Mesenchymal stem cell (in vitro differentiated cells and primary cell): ENCODE measurements at regions not wholly inside any gene's neighbourhood (a gene's known extent, or its start where the extent isn't known, plus 50 kb on each side); places are given as distances from the start of the nearest gene placed in this dataset.

ENCODE experiments used
- DNase-seq: peaks from one replicate; pipeline ENCODE4 v3.0.0-alpha.2; 2013
- H2AFZ ChIP-seq: one replicate; pipeline ENCODE4 v1.6.1; 2013; ENCODE audit warnings: low read depth, mild to moderate bottlenecking, control low read depth, inconsistent platforms, low read length, moderate library complexity
- H2AK5ac ChIP-seq: 2 replicates; pipeline ENCODE4 v1.6.1; 2013; ENCODE audit warnings: low read length, moderate library complexity, mild to moderate bottlenecking, inconsistent platforms; ENCODE audit not compliant: severe bottlenecking
- H2BK120ac ChIP-seq: one replicate; pipeline ENCODE4 v1.6.1; 2013; ENCODE audit warnings: low read depth, mild to moderate bottlenecking, inconsistent platforms, low read length, moderate library complexity
- H2BK12ac ChIP-seq, 2 experiments: one replicate each; pipeline ENCODE4 v1.6.1; 2013; ENCODE audit warnings: inconsistent platforms in 2 of 2, low read length in 2 of 2, mild to moderate bottlenecking in 2 of 2, moderate library complexity in 2 of 2, control low read depth in 1 of 2
- H2BK15ac ChIP-seq: one replicate; pipeline ENCODE4 v1.6.1; 2013; ENCODE audit warnings: mild to moderate bottlenecking, low read depth, inconsistent platforms; ENCODE audit not compliant: poor library complexity, severe bottlenecking
- H2BK5ac ChIP-seq: 2 replicates; pipeline ENCODE4 v1.6.1; 2013; ENCODE audit warnings: low read depth, mild to moderate bottlenecking, low read length, control low read depth, inconsistent platforms; ENCODE audit not compliant: poor library complexity, severe bottlenecking
- H3K14ac ChIP-seq, 2 experiments: one replicate each; pipeline ENCODE4 v1.6.1; 2013; ENCODE audit warnings: inconsistent platforms in 2 of 2, low read length in 2 of 2, control low read depth in 1 of 2, mild to moderate bottlenecking in 1 of 2, moderate library complexity in 1 of 2
- H3K18ac ChIP-seq, 2 experiments: one replicate each; pipeline ENCODE4 v1.6.1; 2013; ENCODE audit warnings: inconsistent platforms in 2 of 2, low read length in 2 of 2, control low read depth in 1 of 2, low read depth in 1 of 2, mild to moderate bottlenecking in 1 of 2
- H3K23ac ChIP-seq, 2 experiments: one replicate each; pipeline ENCODE4 v1.6.1; 2013; ENCODE audit warnings: inconsistent platforms in 2 of 2, low read length in 2 of 2, mild to moderate bottlenecking in 2 of 2, moderate library complexity in 2 of 2, control low read depth in 1 of 2
- H3K27ac ChIP-seq: 2 replicates; pipeline ENCODE4 v1.5.1; 2013; ENCODE audit warnings: mild to moderate bottlenecking, moderate library complexity, low read length, control low read depth, inconsistent platforms; ENCODE audit not compliant: poor library complexity, severe bottlenecking
- H3K27me3 ChIP-seq, 2 experiments: 2 replicates each; pipeline versions ENCODE4 v1.6.1 to v1.7.0; 2013; ENCODE audit warnings: low read length in 2 of 2, mild to moderate bottlenecking in 2 of 2, moderate library complexity in 2 of 2, control low read depth in 1 of 2, inconsistent platforms in 1 of 2; ENCODE audit not compliant: control insufficient read depth in 1 of 2, insufficient read depth in 1 of 2
- H3K36me3 ChIP-seq, 2 experiments: 2 replicates each; pipeline versions ENCODE4 v1.6.1 to v1.7.0; 2013; ENCODE audit warnings: low read length in 2 of 2, control low read depth in 1 of 2, inconsistent platforms in 1 of 2, low read depth in 1 of 2, mild to moderate bottlenecking in 1 of 2; ENCODE audit not compliant: insufficient read depth in 2 of 2, control insufficient read depth in 1 of 2
- H3K4ac ChIP-seq, 2 experiments: one replicate each; pipeline ENCODE4 v1.6.1; 2013; ENCODE audit warnings: inconsistent platforms in 2 of 2, low read length in 2 of 2, mild to moderate bottlenecking in 2 of 2, moderate library complexity in 2 of 2, control low read depth in 1 of 2, low read depth in 1 of 2
- H3K4me1 ChIP-seq: 2 replicates; pipeline ENCODE4 v1.6.1; 2013; ENCODE audit warnings: low read depth, low read length, control low read depth; ENCODE audit not compliant: control insufficient read depth, insufficient read depth
- H3K4me2 ChIP-seq: 2 replicates; pipeline ENCODE4 v1.6.1; 2013; ENCODE audit warnings: low read length, mild to moderate bottlenecking, inconsistent platforms; ENCODE audit not compliant: poor library complexity, severe bottlenecking
- H3K4me3 ChIP-seq, 2 experiments: 2 replicates each; pipeline versions ENCODE4 v1.5.1 to v1.7.0; 2013; ENCODE audit warnings: low read length in 2 of 2, mild to moderate bottlenecking in 2 of 2, control low read depth in 1 of 2, low read depth in 1 of 2; ENCODE audit not compliant: insufficient read depth in 1 of 2
- H3K79me1 ChIP-seq: replicated peaks from 2 replicates; pipeline ENCODE4 v1.6.1; 2013; ENCODE audit warnings: mild to moderate bottlenecking, control low read depth, low read length, inconsistent platforms; ENCODE audit not compliant: poor library complexity, severe bottlenecking
- H3K9ac ChIP-seq: 2 replicates; pipeline ENCODE4 v1.7.0; 2013; ENCODE audit warnings: mild to moderate bottlenecking, low read length, moderate library complexity
- H3K9me3 ChIP-seq: 2 replicates; pipeline ENCODE4 v1.7.0; 2013; ENCODE audit warnings: mild to moderate bottlenecking, low read length; ENCODE audit not compliant: control insufficient read depth
- H4K8ac ChIP-seq: one replicate; pipeline ENCODE4 v1.6.1; 2013; ENCODE audit warnings: inconsistent platforms, mild to moderate bottlenecking, low read length, moderate library complexity
- H4K91ac ChIP-seq: one replicate; pipeline ENCODE4 v1.6.1; 2013; ENCODE audit warnings: mild to moderate bottlenecking, low read length, inconsistent platforms
- WGBS: methylation state at CpG from one replicate; pipeline ENCODE4 v1.1.7; 2013; ENCODE audit warnings: mixed read lengths; 5-methylcytosine and 5-hydroxymethylcytosine counted together

GRCh38 chr5:2640717-2641116 lies 110.8 kb downstream of the IRX2 start:
- Histone ChIP-seq H2BK5ac (no peak overlapping the region), H2AK5ac (no peak overlapping the region), H3K4me2 (no peak overlapping the region), H2BK15ac (no peak overlapping the region), H3K4ac (no peak overlapping the region), H4K91ac (no peak overlapping the region), H3K79me1 (no peaks in the 10 kb centered on the region), H3K4me3 (no peak overlapping the region), H2BK120ac (no peak overlapping the region), H3K18ac (no peak overlapping the region), H3K9me3 (no peaks in the 10 kb centered on the region), H4K8ac (no peak overlapping the region), H3K27ac (no peak overlapping the region), H3K4me1 (no peaks in the 10 kb centered on the region), H2BK12ac (no peak overlapping the region), H3K14ac (no peak overlapping the region), H3K23ac (no peak overlapping the region), H2AFZ (no peak overlapping the region), H3K36me3 (no peaks in the 10 kb centered on the region), H3K27me3 (peaks cover 0 to 5% of the 10 kb centered on the region in 2 experiments), H3K9ac (no peak overlapping the region)
- no peak for DNase-seq
- 66% methylated on average over 6 of the region's 6 CpGs for WGBS

GRCh38 chr5:2639425-2639824 lies 112.1 kb downstream of the IRX2 start:
- Histone ChIP-seq H3K4me1 (no peaks in the 10 kb centered on the region), H4K91ac (no peak overlapping the region), H3K14ac (no peak overlapping the region), H3K27ac (no peak overlapping the region), H3K36me3 (no peaks in the 10 kb centered on the region), H3K23ac (no peak overlapping the region), H3K27me3 (peaks cover 0 to 8% of the 10 kb centered on the region in 2 experiments), H3K9ac (no peak overlapping the region), H3K18ac (no peak overlapping the region), H3K4ac (no peak overlapping the region), H3K79me1 (no peaks in the 10 kb centered on the region), H2BK15ac (no peak overlapping the region), H3K9me3 (no peaks in the 10 kb centered on the region), H4K8ac (no peak overlapping the region), H3K4me2 (no peak overlapping the region), H2BK12ac (no peak overlapping the region), H2BK120ac (no peak overlapping the region), H2BK5ac (no peak overlapping the region), H3K4me3 (no peak overlapping the region), H2AK5ac (no peak overlapping the region), H2AFZ (no peak overlapping the region)
- no peak for DNase-seq
- WGBS: 64% methylated on average over 5 of the region's 5 CpGs

- WGBS: 75% methylated on average over 11 of the region's 11 CpGs
- H3K27ac ChIP-seq: no peak overlapping the region
Observed at GRCh38 chr5:2634399-2635176, 116.9 kb downstream of the IRX2 start.

GRCh38 chr5:2633992-2634391 lies 117.5 kb downstream of the IRX2 start:
- no peak overlapping the region for H4K91ac ChIP-seq
- H3K4ac ChIP-seq: no peak overlapping the region
- no peak overlapping the region for H3K27ac ChIP-seq
- no peak overlapping the region for H2AK5ac ChIP-seq
- H3K27me3 ChIP-seq: peaks cover 0 to 12% of the 10 kb centered on the region in 2 experiments
- H3K18ac ChIP-seq: no peak overlapping the region
- H3K4me1 ChIP-seq: no peaks in the 10 kb centered on the region
- no peak overlapping the region for H2BK12ac ChIP-seq
- no peak overlapping the region for H3K9ac ChIP-seq
- H3K14ac ChIP-seq: no peak overlapping the region
- no peak overlapping the region for H3K23ac ChIP-seq
- H2BK15ac ChIP-seq: no peak overlapping the region
- 92% methylated on average over 15 of the region's 15 CpGs for WGBS
- no peak overlapping the region for H3K4me3 ChIP-seq
- DNase-seq: no peak
- no peak overlapping the region for H3K4me2 ChIP-seq
- H2BK5ac ChIP-seq: no peak overlapping the region
- no peak overlapping the region for H4K8ac ChIP-seq
- no peaks in the 10 kb centered on the region for H3K9me3 ChIP-seq
- no peak overlapping the region for H2AFZ ChIP-seq
- no peaks in the 10 kb centered on the region for H3K79me1 ChIP-seq
- no peaks in the 10 kb centered on the region for H3K36me3 ChIP-seq
- H2BK120ac ChIP-seq: no peak overlapping the region

More at GRCh38 chr5:2634399-2635176, 116.9 kb downstream of the IRX2 start:
- Histone ChIP-seq H3K36me3 (no peaks in the 10 kb centered on the region), H2BK120ac (no peak overlapping the region), H2BK15ac (no peak overlapping the region), H2AFZ (no peak overlapping the region), H3K9me3 (no peaks in the 10 kb centered on the region), H3K4ac (no peak overlapping the region), H3K18ac (no peak overlapping the region), H2BK5ac (no peak overlapping the region), H3K23ac (no peak overlapping the region), H3K14ac (no peak overlapping the region), H4K8ac (no peak overlapping the region), H3K4me1 (no peaks in the 10 kb centered on the region), H2AK5ac (no peak overlapping the region), H4K91ac (no peak overlapping the region), H3K27me3 (peaks cover 0 to 12% of the 10 kb centered on the region in 2 experiments), H3K9ac (no peak overlapping the region), H3K79me1 (no peaks in the 10 kb centered on the region), H2BK12ac (no peak overlapping the region), H3K4me2 (no peak overlapping the region), H3K4me3 (no peak overlapping the region)
- no peak for DNase-seq
